ENCODE measurements at regions not wholly inside any gene's neighbourhood (a gene's known extent, or its start where the extent isn't known, plus 50 kb on each side); places are given as distances from the start of the nearest gene placed in this dataset.

- Mint-ChIP-seq H3K4me1 (peaks cover 22% of the 10 kb centered on the region), H3K4me3 (no peak overlapping the region), H3K27ac (no peak overlapping the region), H3K9me3 (no peaks in the 10 kb centered on the region), H3K27me3 (ENCODE audit: insufficient read depth, low read depth) (peaks cover 12% of the 10 kb centered on the region), H3K36me3 (no peaks in the 10 kb centered on the region)
- Histone ChIP-seq H3K79me2 (ENCODE audit: low read depth) (no peaks in the 10 kb centered on the region), H3K9me3 (ENCODE audit: low read depth) (no peaks in the 10 kb centered on the region), H2AFZ (replicated peaks) (no peak overlapping the region), H3K27me3 (no peaks in the 10 kb centered on the region), H3F3A (ENCODE audit: low read depth) (peaks cover 27% of the 10 kb centered on the region), H3K9ac (no peak overlapping the region), H3K4me1 (peaks cover 44% of the 10 kb centered on the region), H4K20me1 (ENCODE audit: low read depth) (no peaks in the 10 kb centered on the region), H3K27ac (no peak overlapping the region), H3K36me3 (no peaks in the 10 kb centered on the region), H3K4me2 (no peak overlapping the region), H3K4me3 (no peak overlapping the region)
- TF ChIP-seq, protein P1, sequence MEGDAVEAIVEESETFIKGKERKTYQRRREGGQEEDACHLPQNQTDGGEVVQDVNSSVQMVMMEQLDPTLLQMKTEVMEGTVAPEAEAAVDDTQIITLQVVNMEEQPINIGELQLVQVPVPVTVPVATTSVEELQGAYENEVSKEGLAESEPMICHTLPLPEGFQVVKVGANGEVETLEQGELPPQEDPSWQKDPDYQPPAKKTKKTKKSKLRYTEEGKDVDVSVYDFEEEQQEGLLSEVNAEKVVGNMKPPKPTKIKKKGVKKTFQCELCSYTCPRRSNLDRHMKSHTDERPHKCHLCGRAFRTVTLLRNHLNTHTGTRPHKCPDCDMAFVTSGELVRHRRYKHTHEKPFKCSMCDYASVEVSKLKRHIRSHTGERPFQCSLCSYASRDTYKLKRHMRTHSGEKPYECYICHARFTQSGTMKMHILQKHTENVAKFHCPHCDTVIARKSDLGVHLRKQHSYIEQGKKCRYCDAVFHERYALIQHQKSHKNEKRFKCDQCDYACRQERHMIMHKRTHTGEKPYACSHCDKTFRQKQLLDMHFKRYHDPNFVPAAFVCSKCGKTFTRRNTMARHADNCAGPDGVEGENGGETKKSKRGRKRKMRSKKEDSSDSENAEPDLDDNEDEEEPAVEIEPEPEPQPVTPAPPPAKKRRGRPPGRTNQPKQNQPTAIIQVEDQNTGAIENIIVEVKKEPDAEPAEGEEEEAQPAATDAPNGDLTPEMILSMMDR (IDR thresholded peaks at IDR 0.05) = no peak
- TF ChIP-seq EZH2phosphoT487 (IDR thresholded peaks at IDR 0.05) (no peak), EZH2 (IDR thresholded peaks at IDR 0.05) (no peak)
- DNase-seq (ENCODE audit: low spot score) = no peak
These were observed 185.3 kb upstream of the GPR26 start for GRCh38 chr10:123480845-123481244.

DNA sequence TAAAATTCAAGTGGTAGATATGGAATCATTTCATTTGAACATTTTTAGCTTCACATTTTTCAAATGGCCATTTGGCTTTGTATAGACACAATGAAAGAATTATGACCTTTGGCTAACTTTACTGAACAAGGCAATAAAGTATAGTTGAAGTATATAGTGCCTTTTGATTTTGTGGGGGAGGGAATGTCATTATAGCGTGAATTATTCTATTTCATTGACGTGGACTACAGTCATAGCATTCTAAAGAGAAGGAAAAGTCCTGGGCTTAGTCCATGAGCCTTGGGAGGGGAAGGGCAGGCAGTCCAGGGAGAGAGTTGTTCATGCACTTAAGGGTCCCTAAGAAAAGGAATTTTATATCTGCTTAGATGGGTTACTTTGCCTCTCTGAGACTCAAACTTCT is 181.4 kb upstream of the GPR26 start:
- H2AFZ ChIP-seq (replicated peaks) = no peak overlapping the region
- no peak for DNase-seq (ENCODE audit: low spot score)
- no peaks in the 10 kb centered on the region for H3K79me2 ChIP-seq (ENCODE audit: low read depth)
- Mint-ChIP-seq H3K27me3 (ENCODE audit: insufficient read depth, low read depth) (peaks cover 9% of the 10 kb centered on the region), H3K9me3 (no peaks in the 10 kb centered on the region), H3K4me1 (peaks cover 40% of the 10 kb centered on the region), H3K36me3 (no peaks in the 10 kb centered on the region), H3K27ac (no peak overlapping the region), H3K4me3 (no peak overlapping the region)
- H3K36me3 ChIP-seq = no peaks in the 10 kb centered on the region
- no peak overlapping the region for H3K4me2 ChIP-seq
- no peaks in the 10 kb centered on the region for H3K9me3 ChIP-seq (ENCODE audit: low read depth)
- H3K4me3 ChIP-seq = no peak overlapping the region
- H3K27me3 ChIP-seq = no peaks in the 10 kb centered on the region
- H3K4me1 ChIP-seq = peaks cover 58% of the 10 kb centered on the region
- TF ChIP-seq EZH2phosphoT487 (IDR thresholded peaks at IDR 0.05) (no peak), EZH2 (IDR thresholded peaks at IDR 0.05) (no peak)
- TF ChIP-seq, protein P1 (IDR thresholded peaks at IDR 0.05) = no peak
- H3K27ac ChIP-seq = no peak overlapping the region
- no peak overlapping the region for H3K9ac ChIP-seq
- peaks cover 52% of the 10 kb centered on the region for H3F3A ChIP-seq (ENCODE audit: low read depth)
- H4K20me1 ChIP-seq (ENCODE audit: low read depth) = no peaks in the 10 kb centered on the region

DNA sequence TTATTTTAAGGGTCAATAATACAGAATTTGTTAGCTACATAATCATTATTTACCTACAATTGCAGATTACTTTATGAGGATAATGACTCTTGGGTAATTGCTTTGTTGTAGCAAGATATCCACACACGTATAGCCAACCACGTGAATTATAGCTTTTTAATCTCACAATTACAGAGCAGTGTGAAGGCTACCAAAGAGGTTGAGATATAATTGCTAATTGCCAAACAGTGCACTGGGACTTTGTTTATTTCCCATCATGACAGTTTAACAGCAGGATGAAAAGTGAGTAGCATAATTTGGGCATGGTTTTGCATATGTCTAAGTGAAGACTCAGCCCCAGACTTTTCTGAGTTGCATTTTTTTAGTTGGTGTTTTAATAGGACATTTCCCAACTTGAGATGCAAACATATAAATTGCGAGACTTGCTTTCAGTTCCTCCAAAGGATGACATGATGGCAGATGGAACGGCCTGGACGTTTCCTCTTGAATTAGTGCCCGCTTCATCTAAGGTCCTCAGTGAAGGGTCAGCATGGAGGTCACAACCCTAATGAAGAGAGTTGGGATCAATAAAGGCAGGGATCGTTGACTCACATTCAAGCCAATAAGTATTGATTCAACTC is 180.7 kb upstream of the GPR26 start:
- H3K4me1 ChIP-seq = peaks cover 56% of the 10 kb centered on the region
- Mint-ChIP-seq H3K9me3 (no peaks in the 10 kb centered on the region), H3K27me3 (ENCODE audit: insufficient read depth, low read depth) (peaks cover 6% of the 10 kb centered on the region), H3K4me1 (peaks cover 41% of the 10 kb centered on the region), H3K36me3 (no peaks in the 10 kb centered on the region), H3K27ac (no peak overlapping the region), H3K4me3 (no peak overlapping the region)
- no peak overlapping the region for H3K27ac ChIP-seq
- no peaks in the 10 kb centered on the region for H3K9me3 ChIP-seq (ENCODE audit: low read depth)
- no peaks in the 10 kb centered on the region for H4K20me1 ChIP-seq (ENCODE audit: low read depth)
- H3K9ac ChIP-seq = no peak overlapping the region
- no peak for TF ChIP-seq EZH2 (IDR thresholded peaks at IDR 0.05)
- TF ChIP-seq, protein P1 (IDR thresholded peaks at IDR 0.05) = no peak
- TF ChIP-seq EZH2phosphoT487 (IDR thresholded peaks at IDR 0.05) = no peak
- H3K79me2 ChIP-seq (ENCODE audit: low read depth) = no peaks in the 10 kb centered on the region
- no peak overlapping the region for H3K4me2 ChIP-seq
- no peak for DNase-seq (ENCODE audit: low spot score)
- H2AFZ ChIP-seq (replicated peaks) = no peak overlapping the region
- H3K4me3 ChIP-seq = no peak overlapping the region
- peaks cover 52% of the 10 kb centered on the region for H3F3A ChIP-seq (ENCODE audit: low read depth)
- H3K27me3 ChIP-seq = no peaks in the 10 kb centered on the region
- no peaks in the 10 kb centered on the region for H3K36me3 ChIP-seq

Data from neural progenitor cell (in vitro differentiated cells).